Ramos (cell line): ENCODE measurements at regions not wholly inside any gene's neighbourhood (a gene's known extent, or its start where the extent isn't known, plus 50 kb on each side); places are given as distances from the start of the nearest gene placed in this dataset.

ENCODE experiments used
- in situ Hi-C: fragments of 300-500 bp; cut with MboI; formaldehyde crosslinking; loops from one replicate; pipeline ENCODE4 v1.14.3; 2022; ENCODE audit warnings: low sequenced_read_pairs; ENCODE audit not compliant: unreplicated experiment

DNA sequence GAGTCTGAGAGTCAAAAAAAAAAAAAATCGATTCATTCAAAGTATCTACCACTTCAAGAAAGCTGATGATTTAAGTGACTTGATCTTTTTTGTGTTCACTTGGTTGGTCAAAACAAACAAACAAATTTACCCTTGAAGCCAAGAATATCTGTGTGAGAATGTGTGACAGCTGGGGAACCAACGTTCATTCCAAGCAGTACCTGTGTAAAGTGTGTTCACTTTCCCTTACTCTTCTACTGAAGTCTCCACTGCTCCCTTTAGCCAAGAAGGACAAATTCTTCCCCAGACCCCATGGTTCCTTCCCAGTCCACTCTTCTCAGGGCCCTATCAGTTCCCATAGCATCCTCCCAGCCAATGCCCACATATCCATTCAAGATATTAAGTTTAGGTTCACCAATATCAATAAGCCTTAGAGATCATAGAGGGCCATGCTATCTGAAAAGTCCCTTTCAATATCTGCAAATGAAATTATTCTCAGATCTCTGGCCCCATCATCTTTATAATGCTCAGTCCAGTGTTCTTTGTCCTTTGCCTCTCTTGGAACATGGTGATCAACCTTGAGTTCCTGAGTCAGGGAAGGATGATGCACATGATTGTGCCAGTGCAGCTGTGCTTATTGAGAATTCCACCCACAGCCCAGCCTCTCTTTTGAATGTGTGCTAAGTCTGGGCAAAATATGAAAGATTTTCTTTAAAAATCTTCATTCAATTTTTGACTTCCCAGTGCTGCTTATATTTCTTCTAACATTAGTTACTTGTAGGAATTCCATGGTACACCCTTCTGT is 82.8 kb upstream of the DTNA start:
- in situ Hi-C loops = no loop called here

DNA sequence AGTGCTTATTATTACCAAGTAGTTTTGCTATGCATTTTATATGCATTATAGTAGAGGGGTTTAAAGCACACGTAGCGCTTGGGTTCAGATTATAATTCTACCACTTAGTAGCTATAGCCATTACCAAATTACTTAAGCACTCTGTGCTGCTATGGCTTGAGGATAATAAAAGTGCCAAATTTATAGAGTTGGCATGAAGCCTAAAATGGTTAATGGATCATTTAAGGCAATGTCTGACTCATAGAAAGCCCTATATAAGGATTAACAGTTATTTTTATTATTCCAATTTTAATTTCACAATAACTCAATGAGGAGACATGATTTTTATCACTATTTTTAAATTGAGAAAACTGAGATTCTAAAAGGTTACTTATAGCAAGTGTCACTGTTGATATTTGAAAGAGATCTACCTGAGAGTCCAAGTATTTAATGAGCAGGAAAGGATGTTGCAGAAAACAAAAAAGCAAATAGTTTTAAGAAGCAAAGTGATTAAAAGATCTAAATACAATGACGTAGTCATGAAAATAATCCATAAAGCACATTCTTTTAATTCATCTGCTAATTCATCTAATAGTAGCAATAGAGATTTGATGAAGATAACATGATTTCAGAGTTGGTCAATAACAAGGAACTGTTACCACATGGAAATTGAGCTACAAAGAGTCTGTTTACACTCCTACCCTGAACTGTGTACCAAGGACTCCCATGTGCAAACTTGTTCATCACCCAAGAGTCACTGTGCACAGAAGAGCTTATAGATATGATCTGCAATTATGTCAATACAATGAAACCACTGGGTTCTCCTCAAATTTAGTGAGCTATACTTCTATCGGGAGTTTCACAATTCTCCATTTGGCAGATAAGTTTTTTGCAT is 78.8 kb upstream of the DTNA start:
- in situ Hi-C loops = no loop called here

DNA sequence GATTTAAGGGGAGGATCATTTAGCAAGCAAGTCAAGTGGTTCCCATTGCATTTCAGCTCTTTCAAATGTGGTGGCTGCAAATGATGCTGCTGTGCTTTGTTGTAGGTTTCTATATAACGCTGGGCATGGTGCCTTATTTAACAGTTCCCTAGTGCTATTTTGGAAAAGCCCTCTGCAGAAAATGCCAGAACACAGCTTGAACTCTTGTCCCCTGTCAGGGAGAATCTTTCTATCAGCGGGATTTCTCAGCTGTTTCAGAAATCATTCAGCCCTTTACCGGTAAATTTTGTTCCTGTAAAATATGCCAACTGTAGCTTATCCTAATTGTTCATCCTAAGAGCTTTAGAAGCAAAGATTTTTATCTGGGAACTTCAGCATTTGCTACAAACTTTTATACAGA is 77.8 kb upstream of the DTNA start:
- in situ Hi-C loops = no loop called here

DNA sequence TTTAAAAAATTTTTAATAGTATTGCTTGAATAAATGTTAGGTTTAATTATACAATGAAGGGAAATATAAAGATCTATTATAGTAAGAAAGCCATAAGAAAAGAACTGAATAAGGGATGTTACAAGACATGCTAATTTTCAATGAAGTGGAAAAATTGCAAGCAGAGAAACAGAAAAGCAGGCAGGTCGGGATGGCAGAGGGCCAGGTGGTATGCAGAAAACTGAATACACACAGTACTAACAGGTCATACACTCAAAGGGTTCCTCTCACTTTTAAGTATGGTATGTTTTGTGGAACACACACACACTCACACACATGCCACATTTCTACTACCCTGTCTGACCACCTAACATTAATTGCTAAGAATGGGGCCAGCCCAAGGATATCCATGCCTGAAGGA is 76.7 kb upstream of the DTNA start:
- in situ Hi-C loops = no loop called here

DNA sequence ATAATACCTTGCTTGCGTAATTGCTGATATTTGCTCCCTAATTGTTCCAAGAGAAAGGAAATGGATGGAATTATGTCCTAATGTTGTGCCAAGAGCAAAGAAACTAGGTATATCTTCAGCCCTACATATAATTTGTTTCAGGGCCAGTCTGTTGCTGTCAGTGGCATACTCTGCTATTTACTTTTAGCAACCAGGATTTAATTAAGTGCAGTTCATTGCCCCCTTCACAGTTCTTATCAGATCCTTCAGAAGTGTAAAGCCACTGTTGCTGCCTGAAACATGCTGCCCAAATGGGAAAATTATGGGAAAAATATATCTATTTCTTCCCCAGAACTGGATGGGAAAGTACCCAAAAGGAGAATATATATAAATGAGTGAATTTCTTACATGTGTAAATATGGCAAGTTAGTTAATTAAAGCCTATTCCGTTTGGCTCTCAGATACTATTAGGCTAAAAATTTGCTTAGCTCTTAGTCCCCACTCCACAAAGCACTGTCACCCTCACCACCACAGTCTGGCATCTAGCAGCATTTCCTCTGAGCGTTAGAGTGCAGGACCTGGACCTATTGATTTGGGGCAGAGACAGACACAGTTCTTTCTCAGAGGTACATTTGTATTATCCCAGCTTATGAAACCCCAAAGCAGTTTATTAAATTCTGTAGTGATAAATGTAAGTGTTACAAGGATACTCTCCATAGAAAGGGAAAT is 72.8 kb upstream of the DTNA start:
- in situ Hi-C loops = no loop called here

DNA sequence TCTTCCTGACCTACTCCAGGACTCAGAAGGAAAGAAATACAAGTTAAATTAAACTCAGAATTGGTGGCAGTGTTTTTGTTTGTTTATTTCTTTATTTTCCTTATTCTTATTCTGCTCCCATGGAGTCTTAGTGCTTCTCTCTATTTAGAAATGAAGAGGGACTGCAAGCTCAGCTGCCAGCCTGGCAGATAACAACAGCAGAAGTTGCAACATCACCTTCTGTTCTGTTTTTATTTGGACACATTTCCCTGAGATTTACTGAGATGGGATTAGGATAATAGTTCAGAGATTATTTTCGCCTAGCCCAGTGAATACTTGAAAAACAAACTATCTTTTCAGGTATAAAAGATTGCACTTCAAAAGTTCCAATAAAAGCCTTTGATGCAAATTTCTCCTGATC is 70.4 kb upstream of the DTNA start:
- in situ Hi-C loops = no loop called here

DNA sequence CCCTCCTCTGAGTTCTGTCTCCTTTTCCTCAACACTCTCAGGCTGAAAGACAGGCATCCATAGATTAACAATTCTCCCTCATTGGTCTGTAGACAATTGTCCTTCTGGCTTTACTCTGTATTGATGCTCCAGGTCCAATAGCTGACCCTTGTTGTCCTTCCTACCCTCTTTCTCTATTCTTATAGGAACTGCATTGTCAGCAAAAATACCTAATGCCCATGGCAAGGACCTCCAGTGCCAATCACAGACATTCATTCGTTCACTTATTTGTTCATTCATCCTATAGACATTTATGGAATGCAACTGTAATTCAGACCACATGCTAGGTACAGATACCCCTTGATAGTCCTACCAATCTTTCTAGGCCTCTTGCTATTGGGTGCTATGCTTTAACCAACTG is 69.8 kb upstream of the DTNA start:
- in situ Hi-C loops = no loop called here

DNA sequence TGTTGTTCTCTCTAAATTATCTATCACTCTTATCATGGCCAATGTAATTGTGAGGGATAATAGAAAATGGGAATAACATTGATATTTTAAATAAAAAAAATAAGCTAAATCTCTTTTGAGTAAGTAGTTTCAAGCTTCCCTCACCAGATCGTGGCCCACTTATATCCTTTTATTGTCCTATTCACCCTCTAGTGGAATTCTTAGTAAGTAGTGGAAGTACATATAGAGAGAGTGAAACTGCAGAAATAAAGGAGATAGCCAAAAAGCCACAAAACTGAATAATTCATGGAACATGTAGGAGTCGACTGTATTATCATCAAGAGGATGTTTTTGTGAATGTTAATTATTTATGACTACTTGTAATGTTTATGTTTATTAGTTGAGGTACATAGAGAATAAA is 66.1 kb upstream of the DTNA start:
- in situ Hi-C loops = no loop called here

DNA sequence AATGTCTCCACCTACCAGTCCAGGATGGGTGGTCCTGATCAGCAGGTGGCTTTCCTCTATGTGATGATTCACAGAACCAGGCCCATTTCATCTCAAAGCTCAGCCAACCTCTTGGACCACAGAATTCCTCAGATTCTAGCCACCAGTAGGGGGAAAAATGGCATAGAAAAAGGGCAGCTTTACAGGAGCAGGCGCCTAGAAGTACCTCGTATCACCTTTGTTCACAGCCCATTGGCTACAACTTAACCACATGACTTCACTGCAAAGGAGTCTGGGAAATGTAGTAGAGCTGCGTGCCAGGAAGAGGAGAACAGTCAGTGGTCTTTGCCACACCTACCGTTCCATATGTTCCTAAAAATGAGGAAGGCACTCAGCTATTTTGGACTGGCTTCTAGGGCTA is 62.8 kb upstream of the DTNA start:
- in situ Hi-C loops = no loop called here

DNA sequence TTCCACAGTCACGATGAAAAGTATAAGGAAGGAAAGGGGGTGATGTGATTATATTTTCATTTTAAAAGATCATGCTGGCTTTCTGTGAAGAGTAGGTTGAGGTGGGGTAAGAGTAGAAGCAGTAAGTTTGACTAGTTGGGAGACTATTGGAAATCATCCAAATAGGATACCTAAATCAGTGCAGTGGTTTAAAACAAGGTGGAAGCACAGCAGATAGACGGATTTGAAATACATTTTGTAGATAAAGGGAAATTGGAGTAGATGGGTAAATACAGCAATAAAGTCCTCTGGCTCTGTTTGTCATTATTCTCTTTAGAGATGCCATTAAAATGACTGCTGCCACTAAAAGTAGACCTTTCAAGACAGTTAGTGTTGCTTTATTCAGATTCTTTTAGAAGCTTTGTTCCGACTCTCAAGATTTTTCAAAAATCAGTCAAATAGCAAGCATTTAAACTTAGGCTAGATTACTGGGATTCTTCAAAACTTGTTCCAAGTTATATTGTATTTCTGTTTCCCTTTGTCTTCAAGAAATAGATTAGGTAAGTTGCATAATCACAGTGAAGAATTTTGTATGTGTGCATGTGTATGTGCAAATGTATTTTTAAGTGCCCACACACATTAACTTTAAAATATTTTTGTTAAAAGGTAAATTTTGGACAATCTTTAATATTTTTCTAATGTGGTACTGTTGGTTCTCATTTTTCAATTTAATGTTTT is 61.7 kb upstream of the DTNA start:
- in situ Hi-C loops = no loop called here

DNA sequence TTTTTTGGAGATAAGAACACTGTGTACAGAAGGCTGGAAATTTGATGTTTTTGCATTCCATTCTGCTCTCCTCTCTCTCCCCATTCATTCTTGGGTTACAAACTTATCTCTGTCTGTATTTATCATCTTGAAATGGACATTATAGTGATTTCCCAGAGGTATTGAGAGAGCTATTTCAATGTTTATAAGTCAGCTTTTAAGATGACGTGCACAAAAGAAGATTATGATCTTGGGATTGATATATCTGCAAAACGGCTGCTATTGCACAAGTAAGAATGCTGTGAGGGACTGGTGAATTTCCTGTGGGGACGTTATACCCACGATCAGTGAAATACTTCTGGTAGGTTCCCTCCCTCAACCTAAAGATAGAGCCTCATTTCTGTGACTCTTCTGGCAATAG is 61.0 kb upstream of the DTNA start:
- in situ Hi-C loops = no loop called here

DNA sequence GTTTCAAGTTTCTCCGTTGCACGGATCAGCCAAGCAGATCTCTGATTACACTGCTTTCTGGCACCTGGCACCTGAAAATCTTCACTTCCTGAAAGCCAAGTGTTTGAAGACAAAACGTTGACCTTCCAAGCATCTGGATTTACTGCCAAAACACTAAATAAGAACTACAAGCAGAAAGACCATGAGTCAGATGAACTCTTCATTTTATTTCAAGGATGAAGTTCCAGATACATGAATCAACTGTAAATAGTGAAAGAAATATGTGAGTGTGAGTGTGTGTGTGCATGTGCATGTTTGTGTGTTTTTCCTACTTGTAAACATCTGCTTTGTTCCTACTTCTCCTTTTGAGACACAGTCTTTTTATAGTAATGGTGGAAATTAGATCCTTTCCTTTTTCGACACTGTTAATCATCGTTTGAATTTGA is 60.0 kb upstream of the DTNA start:
- in situ Hi-C loops = no loop called here

DNA sequence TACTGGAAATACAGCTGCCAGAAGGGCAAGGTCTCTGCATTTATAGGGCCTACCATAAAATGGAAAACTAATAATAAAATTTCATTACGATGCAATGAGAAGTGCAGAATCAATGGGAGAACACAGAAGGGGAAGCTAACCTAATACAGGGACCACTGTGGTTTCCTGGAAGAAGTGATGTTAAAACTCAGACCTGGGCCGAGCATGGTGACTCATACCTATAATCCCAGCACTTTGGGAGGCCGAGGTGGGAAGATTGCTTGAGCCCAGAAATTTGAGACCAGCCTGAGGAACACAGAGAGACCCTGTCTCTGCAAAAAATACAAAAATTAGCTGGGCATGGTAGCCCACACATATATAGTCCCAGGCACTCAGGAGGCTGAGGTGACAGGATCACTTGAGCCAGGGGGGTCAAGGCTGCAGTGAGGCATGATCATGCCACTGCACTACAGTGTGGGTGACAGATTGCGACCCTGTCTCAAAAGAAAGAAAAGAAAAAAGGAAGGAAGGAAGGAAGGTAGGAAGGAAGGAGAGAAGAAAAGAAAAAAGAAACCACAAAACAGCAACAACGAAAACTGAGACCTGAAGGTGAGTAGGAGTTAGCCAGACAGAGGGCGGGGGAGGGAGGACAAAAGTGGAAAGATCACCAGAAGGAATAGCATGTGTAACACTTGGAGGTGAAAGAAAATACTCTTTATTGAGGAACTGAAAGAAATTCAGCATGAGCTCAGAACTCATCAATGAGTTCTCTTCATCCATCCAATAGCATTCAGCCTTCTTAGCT is 58.3 kb upstream of the DTNA start:
- in situ Hi-C loops = no loop called here

DNA sequence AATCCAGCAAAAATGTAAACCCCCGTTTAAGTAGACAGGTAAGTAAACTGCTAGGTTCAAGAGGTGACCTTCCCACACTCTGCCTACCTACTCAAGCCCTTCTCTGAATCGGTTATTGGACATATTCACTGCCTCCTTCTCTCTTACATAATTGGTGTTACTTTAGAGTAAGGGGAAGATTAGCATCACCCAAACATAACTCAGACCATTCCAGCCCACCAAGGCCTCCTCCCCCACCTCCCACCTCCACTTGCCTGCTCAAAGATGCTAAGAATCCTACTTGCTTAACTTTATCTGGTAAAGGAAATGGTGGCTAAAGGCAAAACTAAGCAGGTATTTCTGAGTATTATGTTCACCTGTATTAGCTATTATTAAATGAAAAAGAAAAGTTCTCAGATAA is 55.0 kb upstream of the DTNA start:
- in situ Hi-C loops = no loop called here

DNA sequence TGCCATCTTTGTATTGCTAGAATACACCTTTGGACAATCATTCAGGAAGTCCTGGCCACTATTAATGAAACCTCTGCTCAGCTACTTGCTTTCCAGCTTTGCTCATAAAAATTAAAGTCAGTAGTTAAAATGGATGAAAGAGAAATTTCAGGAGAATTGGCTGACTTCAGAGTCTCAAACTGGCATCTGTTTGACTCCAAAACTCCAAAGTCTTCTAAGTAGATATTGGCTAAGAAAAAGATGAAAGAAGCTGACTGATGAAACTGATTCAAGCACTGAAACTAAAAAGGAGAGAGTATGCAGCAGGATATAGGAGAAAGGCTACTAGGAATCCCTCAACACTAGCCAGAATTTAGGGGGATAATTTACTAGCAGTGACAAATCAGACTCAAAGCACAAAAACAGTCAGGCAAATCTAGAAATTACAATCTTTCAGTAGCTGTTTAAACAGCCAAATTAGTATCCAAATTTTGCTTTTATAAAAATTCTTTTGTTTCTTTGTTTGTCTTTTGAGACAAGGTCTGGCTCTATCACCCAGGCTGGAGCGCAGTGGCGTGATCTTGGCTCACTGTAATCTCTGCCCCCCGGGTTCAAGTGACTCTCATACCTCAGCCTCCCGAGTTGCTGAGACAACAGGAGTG is 52.1 kb upstream of the DTNA start:
- in situ Hi-C loops = no loop called here

DNA sequence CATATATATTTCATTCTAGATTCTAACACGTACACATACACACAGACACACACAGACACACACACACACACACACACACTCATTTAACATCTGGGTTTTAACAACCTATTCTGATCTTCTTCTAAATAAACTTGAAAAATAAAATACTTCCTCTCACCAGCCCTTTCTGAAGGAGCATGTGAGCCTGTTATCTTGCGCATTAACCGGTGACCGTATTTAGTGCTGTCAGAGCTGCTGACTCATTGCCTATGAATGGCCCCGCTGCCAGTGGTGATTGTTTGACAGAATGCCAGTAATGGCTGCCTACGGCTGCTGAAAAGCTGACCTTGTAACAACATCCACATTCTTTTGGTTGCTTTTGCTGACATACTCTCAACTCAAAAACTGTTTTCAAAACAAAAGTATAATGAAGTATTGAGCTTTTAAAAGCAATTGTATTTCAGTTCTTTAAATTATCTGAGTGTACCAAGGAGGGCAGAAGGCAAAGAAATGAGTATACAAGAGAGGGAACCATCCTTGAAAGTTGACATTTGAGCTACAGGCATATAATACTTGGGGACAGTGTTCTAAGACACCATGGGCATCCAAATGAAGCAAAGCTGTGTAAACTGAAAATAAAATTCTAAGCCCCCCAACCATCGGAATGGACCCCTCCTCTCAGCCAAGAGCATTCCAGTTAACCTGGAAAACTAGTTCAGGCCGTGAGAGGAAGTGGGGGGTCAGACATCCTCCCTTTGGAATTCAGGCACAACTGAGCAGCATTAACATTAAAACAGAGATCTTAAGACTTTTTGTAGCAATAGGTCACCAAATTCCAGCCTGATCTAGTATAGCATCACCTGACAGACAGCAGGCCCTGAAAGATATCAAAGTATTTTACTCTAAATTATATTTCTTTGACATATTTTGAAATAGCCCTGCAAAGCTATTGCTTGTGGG is 50.2 kb upstream of the DTNA start:
- in situ Hi-C loops = no loop called here
